Loucy (cell line): ENCODE measurements at regions not wholly inside any gene's neighbourhood (a gene's known extent, or its start where the extent isn't known, plus 50 kb on each side); places are given as distances from the start of the nearest gene placed in this dataset.

ENCODE experiments used
- H2AFZ ChIP-seq: fragments of 200-600 bp; sonication (generic); 2 replicates; pipeline ENCODE4 v1.6.0; 2016; ENCODE audit warnings: antibody characterized with exemption, mild to moderate bottlenecking, low read length, moderate library complexity
- H3F3A ChIP-seq: fragments of 200-600 bp; 2 replicates; pipeline ENCODE4 v1.6.0; 2016; ENCODE audit warnings: antibody characterized with exemption, low read depth, mild to moderate bottlenecking
- H3K27me3 ChIP-seq: fragments of 200-600 bp; sonication (generic); 2 replicates; pipeline ENCODE4 v1.6.1; 2014; ENCODE audit warnings: low read length, mild to moderate bottlenecking; ENCODE audit not compliant: insufficient read depth, poor library complexity, severe bottlenecking
- H3K36me3 ChIP-seq: fragments of 200-600 bp; sonication (generic); 2 replicates; pipeline ENCODE4 v1.6.1; 2016; ENCODE audit warnings: low read length; ENCODE audit not compliant: insufficient read depth
- H3K4me1 ChIP-seq: fragments of 200-600 bp; sonication (generic); 2 replicates; pipeline ENCODE4 v1.5.1; 2014; ENCODE audit warnings: low read length, mild to moderate bottlenecking; ENCODE audit not compliant: insufficient read depth, poor library complexity, severe bottlenecking
- H3K4me2 ChIP-seq: fragments of 200-600 bp; sonication (generic); 2 replicates; pipeline ENCODE4 v1.6.0; 2014; ENCODE audit warnings: antibody characterized with exemption, low read length, low read depth, mild to moderate bottlenecking; ENCODE audit not compliant: poor library complexity, severe bottlenecking
- H3K4me3 ChIP-seq: fragments of 200-600 bp; sonication (generic); 2 replicates; pipeline ENCODE4 v1.5.1; 2014; ENCODE audit warnings: low read length, mild to moderate bottlenecking, mixed read lengths; ENCODE audit not compliant: poor library complexity, severe bottlenecking
- H3K79me2 ChIP-seq: fragments of 200-600 bp; sonication (generic); 2 replicates; pipeline ENCODE4 v1.6.1; 2014; ENCODE audit warnings: low read length; ENCODE audit not compliant: insufficient read depth
- H3K9ac ChIP-seq: fragments of 200-600 bp; sonication (generic); 2 replicates; pipeline ENCODE4 v1.6.0; 2014; ENCODE audit warnings: mild to moderate bottlenecking, low read depth, low read length, moderate library complexity; ENCODE audit not compliant: poor library complexity, severe bottlenecking
- H3K9me2 ChIP-seq: fragments of 200-600 bp; sonication (generic); replicated peaks from 2 replicates; pipeline ENCODE4 v1.6.1; 2016; ENCODE audit warnings: low read depth, low read length, mixed read lengths
- H3K9me3 ChIP-seq: fragments of 200-600 bp; sonication (generic); 2 replicates; pipeline ENCODE4 v1.6.1; 2014; ENCODE audit warnings: mild to moderate bottlenecking, antibody characterized with exemption, low read length, low read depth; ENCODE audit not compliant: insufficient read depth
- H4K20me1 ChIP-seq: fragments of 200-600 bp; sonication (generic); 2 replicates; pipeline ENCODE4 v1.6.0; 2014; ENCODE audit warnings: antibody characterized with exemption, low read length, mild to moderate bottlenecking; ENCODE audit not compliant: insufficient read depth, poor library complexity, severe bottlenecking
- CTCF ChIP-seq: fragments of 200-600 bp; sonication (generic); conservative IDR thresholded peaks from 2 replicates; pipeline ENCODE4 v1.5.1; 2014; ENCODE audit warnings: mild to moderate bottlenecking, antibody characterized with exemption, low read length
- EZH2phosphoT487 ChIP-seq: fragments of 200-600 bp; IDR thresholded peaks from 2 replicates; pipeline ENCODE4 v1.6.1; 2018; ENCODE audit warnings: antibody characterized with exemption, mild to moderate bottlenecking, moderate library complexity, borderline replicate concordance

- Histone ChIP-seq H3K4me3 (no peak overlapping the region), H3F3A (no peaks in the 10 kb centered on the region), H4K20me1 (no peaks in the 10 kb centered on the region), H3K36me3 (no peaks in the 10 kb centered on the region), H3K9me3 (no peaks in the 10 kb centered on the region), H3K9ac (no peak overlapping the region), H3K4me2 (no peak overlapping the region), H3K9me2 (no peaks in the 10 kb centered on the region), H3K79me2 (no peaks in the 10 kb centered on the region), H3K27me3 (no peaks in the 10 kb centered on the region), H2AFZ (no peak overlapping the region), H3K4me1 (no peaks in the 10 kb centered on the region)
- TF ChIP-seq EZH2phosphoT487 (no peak), CTCF (no peak)
These were observed 356.3 kb upstream of the CDH20 start for GRCh38 chr18:60976976-60977375.

GRCh38 chr18:60978338-60978737 lies 354.9 kb upstream of the CDH20 start:
- Histone ChIP-seq H2AFZ (no peak overlapping the region), H3F3A (no peaks in the 10 kb centered on the region), H3K4me3 (no peak overlapping the region), H3K36me3 (no peaks in the 10 kb centered on the region), H3K27me3 (no peaks in the 10 kb centered on the region), H3K9ac (no peak overlapping the region), H3K9me3 (no peaks in the 10 kb centered on the region), H3K4me2 (no peak overlapping the region), H3K4me1 (no peaks in the 10 kb centered on the region), H3K79me2 (no peaks in the 10 kb centered on the region), H3K9me2 (no peaks in the 10 kb centered on the region), H4K20me1 (no peaks in the 10 kb centered on the region)
- TF ChIP-seq EZH2phosphoT487 (no peak), CTCF (no peak)

DNA sequence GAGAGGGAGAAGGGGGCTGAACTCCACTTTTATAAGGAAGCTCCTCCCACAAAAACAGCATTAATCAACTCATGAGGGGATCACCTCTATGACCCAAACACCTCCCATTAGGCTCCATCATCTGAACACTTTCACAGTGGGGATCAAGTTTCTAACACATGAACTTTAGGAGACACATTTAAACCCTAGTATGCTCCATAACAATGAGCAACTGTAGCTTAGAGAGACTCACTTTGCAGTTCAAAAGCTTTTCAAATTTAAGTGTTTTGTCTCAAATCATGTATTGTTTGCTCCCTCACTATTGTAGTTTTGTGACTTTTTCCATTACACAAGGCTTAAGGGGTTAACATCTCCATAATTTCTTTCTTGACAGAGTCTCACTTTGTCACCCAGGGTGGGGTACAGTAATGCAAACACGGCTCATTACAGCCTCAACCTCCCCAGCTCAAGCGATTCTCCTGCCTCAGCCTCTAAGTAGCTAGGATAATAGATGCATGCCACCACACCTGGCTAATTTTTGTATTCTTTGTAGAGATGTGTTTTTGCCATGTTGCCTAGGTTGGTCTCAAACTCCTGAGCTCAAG lies 352.7 kb upstream of the CDH20 start:
- H3K4me2 ChIP-seq: no peak overlapping the region
- no peaks in the 10 kb centered on the region for H3K4me1 ChIP-seq
- no peaks in the 10 kb centered on the region for H3K9me3 ChIP-seq
- no peak overlapping the region for H3K4me3 ChIP-seq
- H4K20me1 ChIP-seq: no peaks in the 10 kb centered on the region
- H2AFZ ChIP-seq: no peak overlapping the region
- H3K36me3 ChIP-seq: no peaks in the 10 kb centered on the region
- no peaks in the 10 kb centered on the region for H3K9me2 ChIP-seq
- H3F3A ChIP-seq: no peaks in the 10 kb centered on the region
- no peaks in the 10 kb centered on the region for H3K79me2 ChIP-seq
- H3K27me3 ChIP-seq: no peaks in the 10 kb centered on the region
- no peak overlapping the region for H3K9ac ChIP-seq
- no peak for TF ChIP-seq CTCF
- no peak for TF ChIP-seq EZH2phosphoT487
